ENCODE measurements at regions not wholly inside any gene's neighbourhood (a gene's known extent, or its start where the extent isn't known, plus 50 kb on each side); places are given as distances from the start of the nearest gene placed in this dataset.

DNA sequence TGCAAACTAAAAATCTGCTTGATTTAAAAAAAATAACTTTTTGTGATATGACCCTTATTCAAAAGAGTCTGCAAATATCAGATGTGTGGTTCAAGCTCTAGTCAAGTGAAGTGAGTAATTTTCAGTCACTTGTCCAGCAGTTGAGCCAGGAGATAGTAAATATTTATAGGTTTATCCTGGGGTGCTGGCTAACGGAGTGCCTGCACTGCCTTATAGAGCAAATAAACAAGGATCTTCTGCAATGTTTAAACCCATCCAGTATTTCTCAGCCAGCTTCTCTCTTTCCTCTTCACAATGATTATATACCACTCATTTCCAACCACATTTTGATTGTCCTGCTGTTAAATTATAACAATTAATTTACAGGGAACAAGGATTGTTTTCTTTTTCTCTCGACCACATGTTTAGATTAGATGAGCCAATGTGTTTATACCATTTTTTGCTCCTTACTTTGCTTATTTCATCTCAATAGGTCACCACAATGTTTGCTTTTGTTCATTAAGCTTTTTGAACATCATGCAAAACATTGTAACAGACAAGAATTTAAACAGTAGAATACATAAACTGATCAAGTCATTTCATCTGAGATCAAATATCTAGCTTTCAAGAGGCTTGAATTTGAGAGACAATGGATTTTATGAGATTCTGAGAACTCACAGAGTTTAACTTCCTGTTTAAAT lies 60.3 kb upstream of the GREM2 start:
- no peak for DNase-seq (ENCODE audit: low read depth)
- TF ChIP-seq, protein P1, sequence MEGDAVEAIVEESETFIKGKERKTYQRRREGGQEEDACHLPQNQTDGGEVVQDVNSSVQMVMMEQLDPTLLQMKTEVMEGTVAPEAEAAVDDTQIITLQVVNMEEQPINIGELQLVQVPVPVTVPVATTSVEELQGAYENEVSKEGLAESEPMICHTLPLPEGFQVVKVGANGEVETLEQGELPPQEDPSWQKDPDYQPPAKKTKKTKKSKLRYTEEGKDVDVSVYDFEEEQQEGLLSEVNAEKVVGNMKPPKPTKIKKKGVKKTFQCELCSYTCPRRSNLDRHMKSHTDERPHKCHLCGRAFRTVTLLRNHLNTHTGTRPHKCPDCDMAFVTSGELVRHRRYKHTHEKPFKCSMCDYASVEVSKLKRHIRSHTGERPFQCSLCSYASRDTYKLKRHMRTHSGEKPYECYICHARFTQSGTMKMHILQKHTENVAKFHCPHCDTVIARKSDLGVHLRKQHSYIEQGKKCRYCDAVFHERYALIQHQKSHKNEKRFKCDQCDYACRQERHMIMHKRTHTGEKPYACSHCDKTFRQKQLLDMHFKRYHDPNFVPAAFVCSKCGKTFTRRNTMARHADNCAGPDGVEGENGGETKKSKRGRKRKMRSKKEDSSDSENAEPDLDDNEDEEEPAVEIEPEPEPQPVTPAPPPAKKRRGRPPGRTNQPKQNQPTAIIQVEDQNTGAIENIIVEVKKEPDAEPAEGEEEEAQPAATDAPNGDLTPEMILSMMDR (conservative IDR thresholded peaks at IDR 0.05; ENCODE audit: low read length), result no peak
- no peak overlapping the region for H3K4me3 ChIP-seq (ENCODE audit: low read length)

DNA sequence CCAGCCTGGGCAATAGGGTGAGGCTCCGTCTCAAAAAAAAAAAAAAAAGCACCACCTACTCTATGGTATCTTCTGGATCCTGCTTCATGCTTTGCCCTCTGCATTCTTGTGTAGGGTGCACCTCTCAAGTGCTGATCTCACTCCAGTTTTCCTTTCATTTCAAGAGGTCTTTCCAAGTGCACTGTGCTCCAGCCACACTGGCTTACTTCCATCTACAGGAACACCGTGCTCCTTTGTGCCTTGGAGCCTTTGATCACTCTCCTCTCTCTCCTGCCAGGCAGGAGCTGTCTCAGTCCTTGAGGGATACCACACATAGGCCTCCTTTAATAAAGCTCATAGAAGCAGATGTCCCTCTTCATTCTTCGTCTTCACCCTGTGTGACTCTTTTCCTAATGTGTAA lies 55.4 kb upstream of the GREM2 start:
- H3K4me3 ChIP-seq (ENCODE audit: low read length), result no peak overlapping the region
- TF ChIP-seq, protein P1 (conservative IDR thresholded peaks at IDR 0.05; ENCODE audit: low read length), result no peak
- no peak for DNase-seq (ENCODE audit: low read depth)

DNA sequence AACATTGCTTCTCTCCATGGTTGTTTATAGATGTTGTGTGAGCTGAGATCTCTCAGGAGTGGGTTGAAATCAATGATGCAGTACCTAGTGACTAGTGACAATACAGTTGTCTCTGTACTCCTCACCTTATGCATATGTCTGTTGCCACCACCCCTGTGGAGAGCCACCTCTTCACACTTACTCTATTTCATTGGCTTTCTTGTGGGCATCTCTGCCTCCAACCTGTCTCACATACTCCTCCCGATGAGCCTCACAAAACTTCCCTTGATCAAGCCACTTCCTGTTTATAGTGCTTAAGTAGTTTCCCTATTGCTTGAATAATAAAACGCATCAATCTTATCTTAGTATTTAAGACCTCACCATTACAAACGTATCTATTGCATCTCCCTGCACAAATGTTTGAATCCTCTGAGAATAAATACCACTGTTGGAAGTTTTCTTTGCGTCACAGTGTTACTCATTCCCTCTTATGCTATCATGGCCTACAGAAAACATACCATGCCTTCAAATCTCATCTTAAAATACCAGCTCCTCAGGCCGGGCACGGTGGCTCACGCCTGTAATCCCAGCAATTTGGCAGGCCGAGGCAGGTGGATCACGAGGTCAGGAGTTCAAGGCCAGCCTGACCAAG lies 54.7 kb upstream of the GREM2 start:
- no peak for DNase-seq (ENCODE audit: low read depth)
- TF ChIP-seq, protein P1 (conservative IDR thresholded peaks at IDR 0.05; ENCODE audit: low read length), result no peak
- no peak overlapping the region for H3K4me3 ChIP-seq (ENCODE audit: low read length)

DNA sequence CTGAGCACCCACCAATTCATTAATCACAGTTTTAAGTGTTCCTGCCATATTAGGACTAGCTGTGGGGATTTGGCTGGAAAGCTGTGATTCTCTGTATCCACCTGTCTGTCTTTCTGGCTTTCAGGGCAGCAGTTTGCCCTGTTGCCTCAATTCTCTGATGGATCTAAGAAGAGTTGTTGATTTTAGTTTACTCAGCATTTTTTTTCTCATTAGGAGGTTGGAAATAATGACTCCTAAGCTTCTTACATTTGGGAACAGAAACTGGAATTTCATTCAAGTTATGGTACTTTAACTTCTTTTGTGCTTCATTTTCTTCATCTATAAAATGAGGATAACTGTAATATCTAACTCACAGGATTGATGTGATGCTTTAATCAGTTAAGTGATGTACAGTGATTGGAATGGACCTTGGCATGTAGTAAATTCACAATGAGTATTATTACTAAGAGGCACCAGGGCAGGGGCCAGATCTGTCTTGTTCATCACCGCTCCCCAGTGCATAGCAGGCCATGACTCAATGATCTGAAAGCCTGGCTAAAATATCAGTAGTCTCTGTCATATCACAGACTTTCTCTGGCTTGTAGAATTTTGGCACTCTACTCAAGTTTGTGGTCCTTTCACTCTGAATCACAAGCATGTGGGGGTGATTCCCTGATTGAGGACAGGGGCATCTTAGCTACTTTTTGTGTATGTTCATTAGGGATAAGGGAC lies 51.4 kb upstream of the GREM2 start:
- H3K4me3 ChIP-seq (ENCODE audit: low read length), result no peak overlapping the region
- TF ChIP-seq, protein P1 (conservative IDR thresholded peaks at IDR 0.05; ENCODE audit: low read length), result no peak
- peak; percentile 75 for DNase-seq (ENCODE audit: low read depth)

Measured in AG10803 (cell line).